HFF-Myc (cell line): ENCODE measurements at regions not wholly inside any gene's neighbourhood (a gene's known extent, or its start where the extent isn't known, plus 50 kb on each side); places are given as distances from the start of the nearest gene placed in this dataset.

Experiments
- DNase-seq: peaks from one replicate; pipeline ENCODE4 v3.0.0-alpha.2; 2011; ENCODE audit warnings: low read depth; ENCODE audit errors: extremely low read depth
- H3K4me3 ChIP-seq: replicated peaks from 2 replicates; pipeline ENCODE4 v1.5.1; 2011; ENCODE audit warnings: low read depth, mild to moderate bottlenecking, control low read depth, low read length
- TF ChIP-seq, protein P1 (sequence below): IDR thresholded peaks from 2 replicates; pipeline ENCODE4 v1.5.1; 2012; ENCODE audit warnings: mild to moderate bottlenecking, low read depth, low read length, control low read depth; ENCODE audit errors: missing control alignments

DNA sequence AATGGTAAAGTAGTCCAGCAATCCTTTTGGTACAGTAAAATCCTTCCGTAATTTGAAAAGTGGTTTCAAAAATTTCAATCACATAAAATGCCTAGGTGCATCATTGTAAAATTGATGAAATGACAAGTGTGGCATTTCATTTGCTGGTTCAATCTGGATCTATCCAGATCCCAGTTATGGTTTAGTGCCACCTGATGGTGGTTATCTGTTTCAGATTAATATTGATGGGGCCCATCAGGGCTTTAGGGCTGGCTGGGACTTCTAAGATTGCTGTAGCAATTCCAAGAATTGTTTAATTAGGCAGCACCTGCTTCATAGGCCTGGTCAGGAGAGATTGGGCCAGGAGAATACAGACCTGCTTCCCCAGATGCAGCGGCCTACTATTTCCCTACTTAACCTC is 55.5 kb upstream of the PIK3C3 start:
- TF ChIP-seq, protein P1, sequence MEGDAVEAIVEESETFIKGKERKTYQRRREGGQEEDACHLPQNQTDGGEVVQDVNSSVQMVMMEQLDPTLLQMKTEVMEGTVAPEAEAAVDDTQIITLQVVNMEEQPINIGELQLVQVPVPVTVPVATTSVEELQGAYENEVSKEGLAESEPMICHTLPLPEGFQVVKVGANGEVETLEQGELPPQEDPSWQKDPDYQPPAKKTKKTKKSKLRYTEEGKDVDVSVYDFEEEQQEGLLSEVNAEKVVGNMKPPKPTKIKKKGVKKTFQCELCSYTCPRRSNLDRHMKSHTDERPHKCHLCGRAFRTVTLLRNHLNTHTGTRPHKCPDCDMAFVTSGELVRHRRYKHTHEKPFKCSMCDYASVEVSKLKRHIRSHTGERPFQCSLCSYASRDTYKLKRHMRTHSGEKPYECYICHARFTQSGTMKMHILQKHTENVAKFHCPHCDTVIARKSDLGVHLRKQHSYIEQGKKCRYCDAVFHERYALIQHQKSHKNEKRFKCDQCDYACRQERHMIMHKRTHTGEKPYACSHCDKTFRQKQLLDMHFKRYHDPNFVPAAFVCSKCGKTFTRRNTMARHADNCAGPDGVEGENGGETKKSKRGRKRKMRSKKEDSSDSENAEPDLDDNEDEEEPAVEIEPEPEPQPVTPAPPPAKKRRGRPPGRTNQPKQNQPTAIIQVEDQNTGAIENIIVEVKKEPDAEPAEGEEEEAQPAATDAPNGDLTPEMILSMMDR = no peak
- no peak for DNase-seq
- no peak overlapping the region for H3K4me3 ChIP-seq

- TF ChIP-seq, protein P1 = no peak
- DNase-seq = no peak
- no peak overlapping the region for H3K4me3 ChIP-seq
These were observed 61.6 kb upstream of the PIK3C3 start for GRCh38 chr18:41893432-41893831.

- DNase-seq = no peak
- H3K4me3 ChIP-seq = no peak overlapping the region
- TF ChIP-seq, protein P1 = no peak
These were observed 67.9 kb upstream of the PIK3C3 start for GRCh38 chr18:41887100-41887499.

DNA sequence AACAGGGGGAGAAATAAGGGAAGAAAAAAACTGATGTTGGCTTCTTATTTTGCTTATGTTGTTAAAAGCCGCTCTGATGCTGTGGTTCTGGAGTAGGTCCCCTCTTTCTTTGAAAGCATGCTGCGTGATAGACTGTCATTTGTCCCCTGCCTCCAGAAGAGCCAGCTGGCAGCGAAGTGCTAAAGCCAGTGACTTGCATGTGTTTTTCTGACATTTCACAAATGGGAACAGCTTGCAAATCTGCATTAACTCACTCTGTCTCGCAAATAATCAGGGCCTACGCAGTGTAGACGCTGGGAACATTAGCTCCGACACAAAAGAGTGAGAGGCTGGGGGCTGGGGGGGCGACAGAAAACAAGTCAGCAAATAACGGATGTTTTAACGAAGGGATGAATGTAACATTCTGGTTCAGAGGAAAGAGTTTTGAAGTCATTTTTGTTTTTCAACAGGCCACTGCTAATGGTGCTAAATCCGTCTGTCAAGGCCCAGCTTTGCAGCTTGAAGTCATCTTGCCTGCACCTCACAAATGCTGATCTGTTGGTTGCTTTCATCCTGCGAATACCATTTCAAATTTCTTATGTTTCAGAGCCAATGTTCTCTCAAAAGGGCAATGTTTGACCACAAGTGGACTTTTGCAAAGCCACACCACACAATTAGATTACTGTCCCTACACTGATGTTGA is 68.8 kb upstream of the PIK3C3 start:
- TF ChIP-seq, protein P1 = no peak
- no peak overlapping the region for H3K4me3 ChIP-seq
- no peak for DNase-seq

GRCh38 chr18:41881285-41881684 is 73.7 kb upstream of the PIK3C3 start:
- no peak overlapping the region for H3K4me3 ChIP-seq
- no peak for DNase-seq
- TF ChIP-seq, protein P1 = no peak

- no peak for DNase-seq
- no peak overlapping the region for H3K4me3 ChIP-seq
- TF ChIP-seq, protein P1 = no peak
These were observed 75.8 kb upstream of the PIK3C3 start for GRCh38 chr18:41879256-41879655.

GRCh38 chr18:41875094-41875780 is 79.8 kb upstream of the PIK3C3 start:
- TF ChIP-seq, protein P1 = no peak
- no peak overlapping the region for H3K4me3 ChIP-seq
- DNase-seq = no peak
